HG02759 (cell line): ENCODE measurements at regions not wholly inside any gene's neighbourhood (a gene's known extent, or its start where the extent isn't known, plus 50 kb on each side); places are given as distances from the start of the nearest gene placed in this dataset.
"Not testable (repeated sequence)": the region's sequence is repeated elsewhere in the genome, so short reads cannot be mapped to it uniquely, and the experiment has no call there.

Experiments used
- ATAC-seq: cut with Tn5 transposase; IDR thresholded peaks from one replicate; pipeline ENCODE4 v1.9.1; 2021; ENCODE audit warnings: mild to moderate bottlenecking, moderate library complexity; ENCODE audit not compliant: unreplicated experiment

DNA sequence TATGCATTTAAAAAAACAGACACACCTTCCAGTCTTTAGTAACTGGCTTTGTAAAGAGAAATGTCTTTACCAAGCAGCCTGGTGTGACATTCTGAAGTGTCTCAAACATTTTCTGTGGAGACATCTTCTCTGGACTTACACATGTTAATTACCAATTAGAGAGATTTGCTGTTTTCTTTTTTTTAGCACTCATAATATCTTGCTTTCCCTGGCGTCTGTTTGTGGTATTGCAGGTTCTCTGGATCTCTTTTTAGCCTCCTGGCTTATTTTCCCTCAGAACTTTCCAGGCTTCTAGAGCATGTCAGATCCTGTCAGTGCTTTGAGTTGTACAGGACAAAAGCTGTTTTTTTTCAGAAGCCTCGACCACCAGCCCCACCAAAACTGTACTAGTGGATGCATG is 92.5 kb downstream of the MSX2 start:
- ATAC-seq, result no peak

GRCh38 chr5:174811438-174811837 is 87.1 kb downstream of the MSX2 start:
- ATAC-seq, result no peak

GRCh38 chr5:174810796-174811195 is 86.4 kb downstream of the MSX2 start:
- ATAC-seq, result no peak

DNA sequence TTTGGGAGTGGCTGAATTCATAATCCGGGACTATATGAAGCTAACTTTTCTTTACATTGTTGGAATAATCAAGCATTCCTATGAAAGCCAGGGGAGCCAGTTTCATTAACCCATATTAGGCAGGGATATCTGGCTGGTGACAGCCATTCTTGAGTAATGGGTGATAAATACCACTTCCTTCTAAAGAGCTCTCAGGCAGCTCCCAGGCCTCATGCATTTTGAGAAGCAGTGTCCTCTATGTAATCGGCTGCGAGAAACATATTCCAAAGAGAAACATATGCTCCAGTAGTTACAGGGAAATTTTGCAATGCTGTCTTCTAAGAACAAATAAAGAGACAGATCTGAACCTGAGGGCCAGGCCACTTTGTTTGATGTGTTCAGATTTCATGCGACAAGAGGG is 83.1 kb downstream of the MSX2 start:
- no peak for ATAC-seq

DNA sequence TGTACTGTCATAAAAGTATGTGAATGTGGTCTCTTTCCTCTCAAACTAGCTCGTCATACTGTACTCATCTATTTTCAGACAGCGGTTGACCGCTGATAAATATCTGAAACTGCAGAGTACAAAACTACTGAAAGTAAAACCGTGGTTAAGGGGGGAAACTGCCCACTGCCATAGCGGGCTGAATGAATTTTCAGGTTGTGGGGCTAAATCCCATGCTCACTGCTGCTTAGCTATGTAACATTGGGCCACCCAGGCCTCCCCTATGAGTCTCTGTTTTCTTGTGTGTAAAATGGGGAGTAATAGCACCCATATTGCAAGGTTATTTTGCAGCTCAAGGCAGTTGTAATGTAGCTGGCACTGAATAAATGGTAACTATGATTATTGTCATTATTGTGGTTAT is 82.3 kb downstream of the MSX2 start:
- no peak for ATAC-seq

GRCh38 chr5:174801798-174802197 is 77.4 kb downstream of the MSX2 start:
- ATAC-seq, result no peak

DNA sequence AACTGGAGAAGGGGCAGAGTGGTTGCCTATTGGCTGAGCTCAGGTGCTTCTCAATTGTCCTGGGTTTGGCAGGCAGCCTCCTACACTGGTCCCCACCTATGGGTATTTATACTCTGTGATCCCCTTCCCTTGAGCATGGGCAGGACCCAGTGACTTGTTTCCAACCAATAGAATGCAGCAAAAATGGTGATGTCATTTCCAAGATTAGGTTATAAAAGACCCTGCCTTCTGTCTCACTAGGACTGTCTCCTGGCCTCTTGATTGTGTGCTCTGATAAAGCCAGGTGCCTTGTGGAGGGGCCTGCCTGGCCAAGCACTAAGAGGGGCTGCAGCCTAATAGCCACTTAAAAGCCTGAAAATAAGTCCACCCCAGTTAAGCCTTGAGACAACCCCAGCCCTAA is 76.1 kb downstream of the MSX2 start:
- no peak for ATAC-seq

DNA sequence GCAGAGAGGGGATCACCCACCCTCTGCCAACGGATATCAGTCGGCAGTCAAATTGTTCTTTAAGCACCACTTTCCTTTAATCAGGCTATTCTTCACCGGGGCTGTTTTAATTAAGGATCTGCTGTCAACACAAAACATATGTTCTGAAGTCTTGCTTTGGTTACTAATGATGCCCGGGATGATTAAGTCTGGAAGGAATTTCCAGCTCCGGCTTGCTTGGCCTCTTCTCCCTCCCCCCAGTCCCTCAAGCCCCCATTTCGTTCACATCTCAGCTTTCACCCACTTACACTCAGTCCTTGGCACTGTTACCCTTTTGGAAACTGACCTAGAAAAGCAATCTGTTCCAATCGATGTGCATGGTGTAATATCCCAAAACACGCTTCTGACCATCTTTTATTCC is 74.7 kb downstream of the MSX2 start:
- no peak for ATAC-seq

- ATAC-seq, result no peak
Observed at GRCh38 chr5:174798551-174798951, 74.2 kb downstream of the MSX2 start.

- ATAC-seq, result no peak
Observed at GRCh38 chr5:174796711-174797192, 72.4 kb downstream of the MSX2 start.

GRCh38 chr5:174794931-174795672 is 70.7 kb downstream of the MSX2 start:
- no peak for ATAC-seq

DNA sequence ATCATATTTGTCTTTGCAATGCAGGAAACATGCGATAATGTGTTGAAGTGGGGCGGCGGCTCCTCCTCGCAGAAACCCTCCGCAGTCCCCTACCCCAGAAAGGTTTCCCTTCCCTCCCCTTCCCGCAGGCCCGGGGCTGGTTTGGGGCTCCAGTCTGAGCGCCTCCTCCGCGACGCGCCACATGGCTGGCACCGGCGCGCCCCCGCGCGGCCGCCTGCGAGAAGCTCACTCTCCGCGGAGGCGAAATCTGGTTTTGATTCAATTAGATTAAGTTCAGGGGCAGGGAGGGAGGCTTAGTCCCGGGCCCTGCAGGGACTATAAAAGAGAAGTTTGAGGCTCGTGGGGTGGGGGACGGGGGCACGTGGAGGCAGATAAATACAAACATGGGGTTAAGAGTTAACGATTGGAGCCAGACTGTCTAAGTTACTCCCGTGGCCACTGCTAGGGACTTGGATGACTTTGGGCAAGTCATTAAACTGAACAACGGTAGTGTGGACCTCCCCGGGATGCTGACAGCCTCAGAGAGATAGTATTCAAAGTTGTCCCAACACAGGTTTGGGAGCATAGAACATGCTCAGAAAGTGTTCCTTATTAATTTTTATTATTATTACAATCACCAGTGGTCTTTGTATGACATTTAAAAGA is 69.4 kb downstream of the MSX2 start:
- ATAC-seq, result peak; percentile 74

DNA sequence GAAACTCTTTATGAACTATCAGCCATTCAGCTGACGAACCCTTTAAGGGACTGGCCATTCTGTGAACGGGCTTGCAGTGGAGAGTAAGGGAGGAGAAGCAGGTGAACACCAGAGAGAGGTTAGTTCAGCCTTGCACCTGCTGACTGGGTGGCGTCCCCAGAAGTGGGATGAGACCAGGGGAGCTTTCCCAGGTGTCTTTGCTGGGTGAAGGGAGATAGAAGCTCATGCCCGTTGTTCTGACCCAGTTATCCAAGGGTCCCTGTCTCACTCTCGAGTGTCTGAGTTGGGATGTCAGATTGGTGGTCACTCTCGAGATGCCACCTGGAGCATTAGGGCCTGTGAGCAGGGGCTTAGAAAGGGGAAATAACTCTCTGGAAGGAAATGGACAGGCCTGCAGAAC is 68.7 kb downstream of the MSX2 start:
- no peak for ATAC-seq

- not testable (repeated sequence) for ATAC-seq
Observed at GRCh38 chr5:174792265-174792664, 67.9 kb downstream of the MSX2 start.

- no peak for ATAC-seq
Observed at GRCh38 chr5:174790906-174791305, 66.5 kb downstream of the MSX2 start.

DNA sequence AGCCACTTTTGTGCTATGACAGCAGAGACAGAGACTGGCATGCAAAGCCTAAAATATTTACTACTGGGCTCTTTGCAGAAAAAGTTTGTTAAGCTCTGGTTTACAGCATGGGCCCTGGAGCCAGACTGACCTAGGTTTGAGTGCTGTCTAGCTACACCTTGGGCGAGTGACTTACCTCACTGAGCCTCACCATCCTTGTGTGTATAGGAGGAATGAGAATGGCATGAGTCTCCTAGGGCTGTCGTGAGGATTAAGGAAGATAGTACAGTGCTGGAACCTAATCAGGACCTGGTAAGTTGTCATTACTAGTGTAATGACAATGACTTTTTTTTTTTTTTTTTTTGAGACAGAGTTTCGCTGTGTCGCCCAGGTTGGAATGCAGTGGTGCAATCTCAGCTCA is 65.2 kb downstream of the MSX2 start:
- ATAC-seq, result no peak

DNA sequence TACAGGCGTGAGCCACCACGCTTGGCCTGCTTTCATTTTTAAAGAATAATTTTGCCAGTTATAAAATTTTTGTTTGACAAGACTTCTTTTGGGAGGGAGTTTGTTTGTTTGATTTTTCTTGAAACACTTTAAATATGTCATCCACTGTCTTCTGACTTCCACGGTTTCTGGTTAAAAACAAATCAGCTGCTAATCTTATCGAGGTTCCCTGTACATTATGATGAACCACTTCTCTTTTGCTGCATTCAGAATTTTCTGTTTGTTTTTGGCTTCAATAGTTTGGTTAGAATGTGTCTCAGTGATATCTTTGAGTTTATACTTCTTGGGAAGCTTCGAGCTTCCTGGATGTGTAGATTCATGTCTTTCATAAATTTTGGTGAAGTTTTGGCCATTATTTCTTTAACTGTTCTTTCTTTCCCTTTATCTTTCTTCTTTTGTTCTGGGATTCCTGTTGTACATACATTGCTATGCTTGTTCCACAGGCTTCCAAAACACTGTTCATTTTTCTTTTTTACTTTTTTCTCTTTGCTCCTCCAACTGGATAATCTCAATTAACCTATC is 60.8 kb downstream of the MSX2 start:
- no peak for ATAC-seq
